Natural killer cell (primary cell): ENCODE measurements at regions not wholly inside any gene's neighbourhood (a gene's known extent, or its start where the extent isn't known, plus 50 kb on each side); places are given as distances from the start of the nearest gene placed in this dataset.

ENCODE experiments used
- ATAC-seq, 3 donors: fragments of 150-1000 bp in 2 of 3; fragments of 200-7000 bp in 1 of 3; cut with Tn5 transposase; 1 replicate in 1 of 3; 2 replicates in 2 of 3; pipeline ENCODE4 v1.10.0; 2021; ENCODE audit warnings: mild to moderate bottlenecking in 2 of 3, moderate library complexity in 2 of 3
- DNase-seq, 2 donors: peaks; one replicate each; pipeline versions ENCODE4 v3.0.0 to v3.0.0-alpha.2; 2013 to 2021; ENCODE audit warnings: mixed read lengths in 1 of 2
- H3K27ac ChIP-seq: one replicate; pipeline ENCODE4 v1.5.1; 2013; ENCODE audit warnings: mild to moderate bottlenecking, low read length
- H3K27me3 ChIP-seq: one replicate; pipeline ENCODE4 v1.6.1; 2013; ENCODE audit warnings: low read length; ENCODE audit not compliant: control insufficient read depth, insufficient read depth
- H3K36me3 ChIP-seq: one replicate; pipeline ENCODE4 v1.6.1; 2013; ENCODE audit warnings: low read length; ENCODE audit not compliant: control insufficient read depth, insufficient read depth
- H3K4me1 ChIP-seq: one replicate; pipeline ENCODE4 v1.6.1; 2013; ENCODE audit warnings: low read length; ENCODE audit not compliant: control insufficient read depth, insufficient read depth
- H3K4me3 ChIP-seq: one replicate; pipeline ENCODE4 v1.5.1; 2013; ENCODE audit warnings: low read length
- H3K9me3 ChIP-seq: one replicate; pipeline ENCODE4 v1.6.1; 2013; ENCODE audit warnings: low read length; ENCODE audit not compliant: control insufficient read depth, insufficient read depth
- H3K27ac Mint-ChIP-seq, 2 donors: one replicate each; pipeline ENCODE4 v1.8.0; 2022; ENCODE audit warnings: mild to moderate bottlenecking in 2 of 2, mixed read lengths in 2 of 2, moderate library complexity in 1 of 2
- H3K27me3 Mint-ChIP-seq, 2 donors: one replicate each; pipeline ENCODE4 v1.8.0; 2022; ENCODE audit warnings: low read depth in 2 of 2, mixed read lengths in 2 of 2
- H3K36me3 Mint-ChIP-seq: one replicate; pipeline ENCODE4 v1.8.0; 2022; ENCODE audit warnings: mixed read lengths
- H3K4me1 Mint-ChIP-seq, 2 donors: one replicate each; pipeline ENCODE4 v1.8.0; 2022; ENCODE audit warnings: mixed read lengths in 2 of 2
- H3K4me3 Mint-ChIP-seq: one replicate; pipeline ENCODE4 v1.8.0; 2022; ENCODE audit warnings: mild to moderate bottlenecking, moderate library complexity, mixed read lengths
- H3K9me3 Mint-ChIP-seq, 2 donors: one replicate each; pipeline ENCODE4 v1.8.0; 2022; ENCODE audit warnings: mixed read lengths in 2 of 2
- WGBS: methylation state at CpG from one replicate; pipeline ENCODE4 v1.1.7; 2013; ENCODE audit warnings: missing lambda C conversion rate; ENCODE audit not compliant: insufficient coverage; 5-methylcytosine and 5-hydroxymethylcytosine counted together
- intact Hi-C: fragments of 100-400 bp; cut with micrococcal nuclease; formaldehyde crosslinking; loops from one replicate; pipeline ENCODE4 v1.14.2; 2022
- TF ChIP-seq, protein P1 (sequence below): fragments of 200-600 bp; IDR thresholded peaks from one replicate; pipeline ENCODE4 v1.8.0; 2022; ENCODE audit warnings: antibody characterized with exemption

DNA sequence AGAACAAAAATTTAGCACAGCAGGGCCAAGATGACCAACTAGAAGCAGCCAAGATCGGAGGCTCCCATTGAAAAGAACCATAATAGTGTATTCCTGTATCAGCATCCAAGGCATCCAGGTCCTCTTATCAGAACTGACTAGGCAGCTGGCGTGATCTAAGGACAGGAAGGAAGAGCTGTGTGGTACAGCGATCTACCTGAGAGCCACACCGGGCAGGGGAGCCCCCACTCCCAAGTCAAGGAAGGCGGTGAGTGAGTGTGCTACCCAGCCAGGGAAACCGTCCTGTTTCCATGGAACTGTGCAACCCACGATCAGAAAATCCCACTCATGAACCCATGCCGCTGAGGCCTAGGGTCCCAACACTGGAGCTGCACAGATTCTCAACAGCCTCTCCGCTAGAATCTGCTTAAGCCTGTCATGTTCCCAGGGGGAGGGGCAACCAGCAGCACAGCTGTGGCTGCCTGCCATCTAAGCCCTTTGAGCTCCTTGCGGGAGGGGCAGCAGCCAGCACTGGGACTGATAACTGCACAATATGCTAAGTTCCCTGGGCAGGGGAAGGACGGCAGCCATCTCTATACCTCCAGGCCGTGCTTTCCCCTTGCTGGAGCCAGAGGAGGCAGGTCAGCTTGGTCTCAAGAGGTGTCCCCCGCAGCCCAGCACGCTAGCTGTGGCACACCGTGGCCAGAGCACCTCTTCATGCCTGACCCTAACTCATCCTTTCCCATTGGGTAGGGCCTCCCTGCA is 213.0 kb upstream of the SMIM30 start:
- no peaks in the 10 kb centered on the region for H3K27me3 Mint-ChIP-seq
- Histone ChIP-seq H3K4me3 (no peak overlapping the region), H3K4me1 (no peaks in the 10 kb centered on the region), H3K27ac (no peak overlapping the region), H3K36me3 (no peaks in the 10 kb centered on the region), H3K9me3 (peaks cover 7% of the 10 kb centered on the region), H3K27me3 (no peaks in the 10 kb centered on the region)
- DNase-seq, result no peak
- peaks cover 17% of the 10 kb centered on the region for H3K36me3 Mint-ChIP-seq
- WGBS, result 74% methylated on average over 15 of the region's 15 CpGs
- TF ChIP-seq, protein P1, sequence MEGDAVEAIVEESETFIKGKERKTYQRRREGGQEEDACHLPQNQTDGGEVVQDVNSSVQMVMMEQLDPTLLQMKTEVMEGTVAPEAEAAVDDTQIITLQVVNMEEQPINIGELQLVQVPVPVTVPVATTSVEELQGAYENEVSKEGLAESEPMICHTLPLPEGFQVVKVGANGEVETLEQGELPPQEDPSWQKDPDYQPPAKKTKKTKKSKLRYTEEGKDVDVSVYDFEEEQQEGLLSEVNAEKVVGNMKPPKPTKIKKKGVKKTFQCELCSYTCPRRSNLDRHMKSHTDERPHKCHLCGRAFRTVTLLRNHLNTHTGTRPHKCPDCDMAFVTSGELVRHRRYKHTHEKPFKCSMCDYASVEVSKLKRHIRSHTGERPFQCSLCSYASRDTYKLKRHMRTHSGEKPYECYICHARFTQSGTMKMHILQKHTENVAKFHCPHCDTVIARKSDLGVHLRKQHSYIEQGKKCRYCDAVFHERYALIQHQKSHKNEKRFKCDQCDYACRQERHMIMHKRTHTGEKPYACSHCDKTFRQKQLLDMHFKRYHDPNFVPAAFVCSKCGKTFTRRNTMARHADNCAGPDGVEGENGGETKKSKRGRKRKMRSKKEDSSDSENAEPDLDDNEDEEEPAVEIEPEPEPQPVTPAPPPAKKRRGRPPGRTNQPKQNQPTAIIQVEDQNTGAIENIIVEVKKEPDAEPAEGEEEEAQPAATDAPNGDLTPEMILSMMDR, result no peak
- ATAC-seq, result no peak
- H3K4me3 Mint-ChIP-seq, result no peak overlapping the region
- intact Hi-C loops, result no loop called here
- no peaks in the 10 kb centered on the region for H3K4me1 Mint-ChIP-seq
- H3K27ac Mint-ChIP-seq, result no peak overlapping the region
- H3K9me3 Mint-ChIP-seq, result peaks cover 10 to 12% of the 10 kb centered on the region in 2 donors

DNA sequence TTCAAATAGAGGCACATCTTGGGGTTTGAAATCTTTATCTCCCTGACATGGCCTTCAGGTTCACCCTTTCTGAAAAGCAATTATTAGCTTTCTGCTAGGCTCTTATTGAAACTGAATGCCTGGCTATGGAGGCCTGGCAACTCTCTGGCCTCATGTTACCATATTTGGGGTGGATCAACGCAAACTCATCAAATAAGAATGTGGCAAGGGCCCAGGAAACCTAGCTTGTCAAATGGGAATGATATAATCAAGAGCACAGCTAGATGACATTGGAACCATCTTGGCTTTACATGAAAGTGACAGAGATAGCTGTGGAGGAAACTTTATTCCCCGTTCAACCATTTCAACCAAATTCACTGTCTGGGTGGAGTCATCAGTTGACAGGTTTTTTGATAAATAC is 202.8 kb upstream of the SMIM30 start:
- DNase-seq, result no peak
- Histone ChIP-seq H3K4me3 (no peak overlapping the region), H3K27me3 (no peaks in the 10 kb centered on the region), H3K9me3 (no peaks in the 10 kb centered on the region), H3K27ac (no peak overlapping the region), H3K4me1 (no peaks in the 10 kb centered on the region), H3K36me3 (no peaks in the 10 kb centered on the region)
- 79% methylated on average over 1 of the region's 2 CpGs for WGBS
- no peak overlapping the region for H3K27ac Mint-ChIP-seq
- no peaks in the 10 kb centered on the region for H3K36me3 Mint-ChIP-seq
- peaks cover 7 to 12% of the 10 kb centered on the region in 2 donors for H3K9me3 Mint-ChIP-seq
- ATAC-seq, result no peak
- no peaks in the 10 kb centered on the region for H3K27me3 Mint-ChIP-seq
- TF ChIP-seq, protein P1, result no peak
- H3K4me3 Mint-ChIP-seq, result no peak overlapping the region
- intact Hi-C loops, result no loop called here
- no peaks in the 10 kb centered on the region for H3K4me1 Mint-ChIP-seq

DNA sequence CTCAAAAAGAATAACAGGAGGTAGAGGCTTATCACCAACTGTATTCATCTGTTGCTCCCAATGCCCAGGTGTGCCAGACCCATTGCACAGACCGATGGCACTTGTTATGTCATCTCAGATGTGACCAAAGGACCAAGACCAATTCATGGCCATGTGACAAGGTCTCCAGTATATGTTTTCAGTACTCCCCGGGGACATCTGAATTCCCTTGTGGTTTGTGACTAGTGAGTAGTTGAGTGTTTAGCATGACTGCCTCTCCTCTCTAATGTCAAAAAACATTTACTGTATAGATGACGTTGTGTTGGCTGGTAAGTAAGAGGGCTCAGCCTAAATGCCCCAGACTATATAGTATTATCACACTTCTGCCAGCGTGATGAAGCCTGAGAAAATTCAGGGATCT is 202.1 kb upstream of the SMIM30 start:
- Histone ChIP-seq H3K4me3 (no peak overlapping the region), H3K4me1 (no peaks in the 10 kb centered on the region), H3K27ac (no peak overlapping the region), H3K36me3 (no peaks in the 10 kb centered on the region), H3K9me3 (no peaks in the 10 kb centered on the region), H3K27me3 (no peaks in the 10 kb centered on the region)
- intact Hi-C loops, result no loop called here
- Mint-ChIP-seq H3K4me1 (no peaks in the 10 kb centered on the region), H3K4me3 (no peak overlapping the region), H3K36me3 (no peaks in the 10 kb centered on the region), H3K27me3 (no peaks in the 10 kb centered on the region), H3K27ac (no peak overlapping the region), H3K9me3 (peaks cover 9 to 12% of the 10 kb centered on the region in 2 donors)
- DNase-seq (no peak), ATAC-seq (no peak)
- TF ChIP-seq, protein P1, result no peak
- WGBS, result 79% methylated on average over 3 of the region's 4 CpGs

DNA sequence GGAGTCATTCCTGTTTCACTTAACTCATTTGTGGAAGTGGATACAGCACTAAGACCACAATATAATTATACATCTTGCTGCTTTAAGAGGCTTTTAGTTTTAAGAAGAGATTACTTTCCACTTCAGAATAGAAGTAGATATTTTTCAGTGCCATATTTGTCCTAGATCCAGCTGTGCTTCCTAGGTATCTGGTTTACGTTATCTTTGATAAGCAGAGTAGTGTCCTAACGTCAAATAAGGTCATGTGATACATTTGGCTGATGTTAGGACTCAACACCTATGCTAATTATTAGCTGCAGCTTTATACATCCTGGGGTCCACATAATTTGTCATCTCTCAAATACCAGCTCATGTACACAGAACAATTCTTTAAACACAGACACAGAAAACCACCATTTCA is 196.2 kb upstream of the SMIM30 start:
- H3K27me3 Mint-ChIP-seq, result no peaks in the 10 kb centered on the region
- 58% methylated on average over 2 of the region's 2 CpGs for WGBS
- no peak overlapping the region for H3K27ac Mint-ChIP-seq
- DNase-seq (no peak), ATAC-seq (no peak)
- peaks cover 5 to 6% of the 10 kb centered on the region in 2 donors for H3K9me3 Mint-ChIP-seq
- Histone ChIP-seq H3K4me3 (no peak overlapping the region), H3K9me3 (no peaks in the 10 kb centered on the region), H3K27ac (no peak overlapping the region), H3K27me3 (no peaks in the 10 kb centered on the region), H3K4me1 (no peaks in the 10 kb centered on the region), H3K36me3 (no peaks in the 10 kb centered on the region)
- no peaks in the 10 kb centered on the region for H3K4me1 Mint-ChIP-seq
- H3K4me3 Mint-ChIP-seq, result no peak overlapping the region
- H3K36me3 Mint-ChIP-seq, result no peaks in the 10 kb centered on the region
- intact Hi-C loops, result no loop called here
- TF ChIP-seq, protein P1, result no peak
